ENCODE measurements at regions not wholly inside any gene's neighbourhood (a gene's known extent, or its start where the extent isn't known, plus 50 kb on each side); places are given as distances from the start of the nearest gene placed in this dataset.
"Not testable (repeated sequence)": the region's sequence is repeated elsewhere in the genome, so short reads cannot be mapped to it uniquely, and the experiment has no call there.

DNA sequence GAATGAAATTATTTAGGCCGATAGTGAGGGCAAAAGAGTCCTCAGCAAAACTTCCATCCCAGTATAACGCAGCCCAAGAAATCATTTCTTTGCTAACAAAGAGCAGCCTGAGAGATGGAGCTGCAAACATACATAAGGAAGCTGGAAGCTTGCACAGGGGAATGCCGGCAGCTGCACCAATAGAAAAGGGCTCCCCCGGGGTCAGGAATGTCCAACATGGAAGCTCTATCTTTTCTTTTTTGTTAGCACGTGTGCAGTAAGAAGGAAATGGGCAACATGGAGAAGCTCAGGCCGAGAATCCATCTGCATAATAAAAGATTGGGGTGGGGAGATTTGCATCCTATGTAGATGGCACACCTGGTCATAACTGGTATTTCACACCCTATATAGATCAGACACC lies 1363.5 kb upstream of the PCDH20 start:
- no peak for DNase-seq (ENCODE audit: extremely low read depth, low read depth)
- TF ChIP-seq, protein P1, sequence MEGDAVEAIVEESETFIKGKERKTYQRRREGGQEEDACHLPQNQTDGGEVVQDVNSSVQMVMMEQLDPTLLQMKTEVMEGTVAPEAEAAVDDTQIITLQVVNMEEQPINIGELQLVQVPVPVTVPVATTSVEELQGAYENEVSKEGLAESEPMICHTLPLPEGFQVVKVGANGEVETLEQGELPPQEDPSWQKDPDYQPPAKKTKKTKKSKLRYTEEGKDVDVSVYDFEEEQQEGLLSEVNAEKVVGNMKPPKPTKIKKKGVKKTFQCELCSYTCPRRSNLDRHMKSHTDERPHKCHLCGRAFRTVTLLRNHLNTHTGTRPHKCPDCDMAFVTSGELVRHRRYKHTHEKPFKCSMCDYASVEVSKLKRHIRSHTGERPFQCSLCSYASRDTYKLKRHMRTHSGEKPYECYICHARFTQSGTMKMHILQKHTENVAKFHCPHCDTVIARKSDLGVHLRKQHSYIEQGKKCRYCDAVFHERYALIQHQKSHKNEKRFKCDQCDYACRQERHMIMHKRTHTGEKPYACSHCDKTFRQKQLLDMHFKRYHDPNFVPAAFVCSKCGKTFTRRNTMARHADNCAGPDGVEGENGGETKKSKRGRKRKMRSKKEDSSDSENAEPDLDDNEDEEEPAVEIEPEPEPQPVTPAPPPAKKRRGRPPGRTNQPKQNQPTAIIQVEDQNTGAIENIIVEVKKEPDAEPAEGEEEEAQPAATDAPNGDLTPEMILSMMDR (IDR thresholded peaks at IDR 0.05; ENCODE audit: low read depth, low read length), result no peak

GRCh38 chr13:62767473-62767872 lies 1351.8 kb upstream of the PCDH20 start:
- no peak for DNase-seq (ENCODE audit: extremely low read depth, low read depth)
- TF ChIP-seq, protein P1 (IDR thresholded peaks at IDR 0.05; ENCODE audit: low read depth, low read length), result no peak

- DNase-seq (ENCODE audit: extremely low read depth, low read depth), result no peak
- TF ChIP-seq, protein P1 (IDR thresholded peaks at IDR 0.05; ENCODE audit: low read depth, low read length), result no peak
Observed at GRCh38 chr13:62760724-62761123, 1345.1 kb upstream of the PCDH20 start.

DNA sequence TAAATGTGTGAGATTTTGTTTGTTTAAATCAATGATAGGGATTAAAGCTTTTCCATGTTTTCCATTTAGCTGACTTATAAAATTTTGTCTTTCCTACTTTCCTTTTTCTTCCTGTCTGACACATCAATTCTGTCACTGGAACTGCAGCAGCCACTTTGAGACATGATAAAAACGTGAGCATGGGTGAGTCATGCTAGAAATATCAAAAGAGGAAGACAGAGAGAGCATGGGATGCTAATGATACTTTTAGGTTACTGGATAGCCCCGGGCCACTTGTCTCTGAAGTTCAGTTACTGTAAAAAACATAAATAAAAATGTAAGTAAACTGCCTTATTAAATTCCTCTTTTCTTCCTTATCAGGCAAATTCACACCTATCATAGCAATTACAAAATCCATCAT lies 1332.0 kb upstream of the PCDH20 start:
- TF ChIP-seq, protein P1 (IDR thresholded peaks at IDR 0.05; ENCODE audit: low read depth, low read length), result no peak
- DNase-seq (ENCODE audit: extremely low read depth, low read depth), result no peak

- TF ChIP-seq, protein P1 (IDR thresholded peaks at IDR 0.05; ENCODE audit: low read depth, low read length), result no peak
- no peak for DNase-seq (ENCODE audit: extremely low read depth, low read depth)
Observed at GRCh38 chr13:62747152-62747551, 1331.5 kb upstream of the PCDH20 start.

GRCh38 chr13:62729746-62730145 lies 1314.1 kb upstream of the PCDH20 start:
- DNase-seq (ENCODE audit: extremely low read depth, low read depth), result not testable (repeated sequence)

GRCh38 chr13:62721893-62722292 lies 1306.2 kb upstream of the PCDH20 start:
- TF ChIP-seq, protein P1 (IDR thresholded peaks at IDR 0.05; ENCODE audit: low read depth, low read length), result no peak
- no peak for DNase-seq (ENCODE audit: extremely low read depth, low read depth)

DNA sequence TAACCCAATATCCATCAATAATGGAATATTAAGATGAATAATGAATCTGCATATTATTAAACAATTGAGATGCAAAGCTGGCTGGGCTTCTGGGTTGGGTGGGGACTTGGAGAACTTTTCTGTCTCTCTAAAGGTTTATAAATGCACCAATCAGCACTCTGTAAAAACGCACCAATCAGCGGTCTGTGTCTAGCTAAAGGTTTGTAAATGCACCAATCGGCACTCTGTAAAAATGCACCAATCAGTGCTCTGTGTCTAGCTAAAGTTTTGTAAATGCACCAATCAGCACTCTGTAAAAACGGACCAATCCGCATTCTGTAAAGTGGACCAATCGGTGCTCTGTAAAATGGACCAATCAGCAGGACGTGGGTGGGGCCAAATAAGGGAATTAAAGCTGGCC lies 1296.3 kb upstream of the PCDH20 start:
- not testable (repeated sequence) for DNase-seq (ENCODE audit: extremely low read depth, low read depth)

DNA sequence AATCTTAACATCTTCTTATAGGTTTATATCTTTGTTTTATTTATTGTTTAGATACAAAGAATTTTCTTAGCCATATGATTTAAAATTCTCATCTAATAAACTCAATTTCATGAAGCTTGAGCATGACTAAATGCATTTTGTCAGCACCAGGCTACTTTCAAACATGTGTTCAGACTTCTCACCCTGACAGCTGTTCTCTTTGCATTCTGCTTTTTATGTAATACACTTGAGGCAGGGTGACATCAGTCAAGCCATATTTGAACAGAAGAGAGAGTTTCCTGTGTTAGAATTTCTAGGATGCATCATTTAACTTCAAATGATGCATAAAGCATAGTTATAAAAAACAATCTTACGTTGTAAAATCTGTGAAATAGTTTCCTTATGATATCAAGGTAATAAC lies 1295.1 kb upstream of the PCDH20 start:
- TF ChIP-seq, protein P1 (IDR thresholded peaks at IDR 0.05; ENCODE audit: low read depth, low read length), result no peak
- DNase-seq (ENCODE audit: extremely low read depth, low read depth), result no peak

Data from AG09319 (cell line).